GM18505 (cell line): ENCODE measurements at regions not wholly inside any gene's neighbourhood (a gene's known extent, or its start where the extent isn't known, plus 50 kb on each side); places are given as distances from the start of the nearest gene placed in this dataset.
A peak's percentile ranks its signal among the peaks of the same experiment; 100 is the strongest.

ENCODE experiments used
- ATAC-seq: cut with Tn5 transposase; IDR thresholded peaks from one replicate; pipeline ENCODE4 v1.9.1; 2021; ENCODE audit not compliant: unreplicated experiment
- POLR2A ChIP-seq: IDR thresholded peaks from 4 replicates; pipeline ENCODE4 v1.6.1; 2011; ENCODE audit warnings: borderline replicate concordance; ENCODE audit not compliant: insufficient read depth, insufficient read length; ENCODE audit errors: extremely low read depth

DNA sequence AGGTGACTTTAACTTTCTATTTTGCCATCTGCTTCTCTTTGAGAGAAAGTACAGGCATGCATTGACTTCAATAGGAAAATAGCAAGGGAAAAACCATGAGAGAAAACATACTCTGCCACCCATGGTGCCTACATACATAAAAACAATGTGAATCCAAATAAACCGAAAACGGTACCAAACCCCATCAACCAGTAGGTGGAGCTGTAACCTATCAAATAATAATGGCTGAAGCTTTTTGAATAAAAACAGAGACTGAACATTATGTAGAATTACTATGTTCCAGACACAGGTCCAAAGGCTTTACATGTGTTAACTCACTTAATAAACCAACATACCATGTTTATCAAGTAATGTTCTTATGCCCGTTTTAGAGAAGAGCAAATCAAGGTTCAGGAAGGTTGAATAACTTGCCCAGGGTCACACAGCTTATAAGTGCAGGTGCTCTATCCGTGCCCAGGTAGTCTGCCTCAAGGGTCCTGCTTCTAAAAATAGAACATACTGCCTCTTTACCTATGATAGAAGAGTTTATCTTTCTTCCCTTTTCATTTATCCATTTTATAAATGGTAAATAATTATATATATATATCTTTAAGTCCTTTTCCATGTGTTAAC is 293.9 kb upstream of the SYT4 start:
- ATAC-seq = no peak
- no peak for TF ChIP-seq POLR2A

DNA sequence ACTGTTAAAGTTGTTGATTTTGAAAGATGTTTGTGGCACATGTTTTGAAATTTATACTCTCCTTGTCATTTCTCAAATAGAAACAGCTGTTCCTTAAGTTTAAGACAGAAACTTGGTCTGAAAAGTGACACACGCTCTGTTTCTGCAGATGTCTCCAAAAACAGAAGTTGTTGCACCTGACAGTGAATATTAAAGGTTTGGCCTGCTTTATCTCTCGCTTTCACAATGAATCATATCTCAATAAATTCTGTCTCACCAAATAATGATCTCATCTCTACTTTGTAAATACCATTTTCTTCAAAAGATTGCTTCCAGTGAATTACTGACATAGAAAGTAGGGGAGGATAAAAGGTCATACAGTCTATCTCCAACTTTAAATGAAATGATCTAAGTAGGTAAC is 294.9 kb upstream of the SYT4 start:
- no peak for TF ChIP-seq POLR2A
- ATAC-seq = peak; percentile 71

DNA sequence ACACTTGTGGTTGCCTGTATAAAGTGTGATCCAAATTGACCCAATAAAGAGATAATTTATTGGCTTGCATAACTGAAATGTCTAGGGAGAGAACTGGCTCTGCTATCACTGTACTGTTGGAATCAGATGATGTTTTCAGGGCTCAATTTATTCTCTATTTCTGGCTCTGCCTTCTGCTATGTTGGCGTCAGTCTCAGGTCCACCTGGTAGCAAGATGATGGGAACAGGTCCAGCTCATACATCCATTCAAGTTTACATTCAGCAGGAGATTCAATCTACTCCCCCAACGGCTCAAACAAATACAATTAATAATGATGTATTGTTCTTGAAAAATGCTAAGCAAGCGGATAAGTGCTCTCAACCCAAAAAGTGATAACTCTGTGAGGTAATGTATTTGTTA is 297.7 kb upstream of the SYT4 start:
- TF ChIP-seq POLR2A = no peak
- no peak for ATAC-seq

DNA sequence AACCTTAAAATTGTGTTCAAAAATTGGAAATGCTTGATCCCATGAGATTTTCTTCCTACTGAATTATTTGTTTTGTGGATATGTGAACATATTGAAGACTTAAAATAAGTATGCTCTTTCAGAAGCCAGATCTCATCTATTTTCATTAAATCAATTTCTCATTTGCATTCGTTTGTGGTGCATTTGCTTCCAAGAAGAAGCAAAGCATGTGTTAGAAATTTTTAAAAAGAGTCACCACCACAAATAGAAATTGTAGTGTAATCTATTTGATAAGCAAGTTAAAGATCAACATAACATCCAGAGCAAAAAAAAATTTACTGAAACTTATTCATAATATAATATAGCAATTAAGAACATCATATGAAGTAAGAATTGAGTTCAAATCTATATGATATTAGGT is 300.9 kb upstream of the SYT4 start:
- TF ChIP-seq POLR2A = no peak
- ATAC-seq = no peak

DNA sequence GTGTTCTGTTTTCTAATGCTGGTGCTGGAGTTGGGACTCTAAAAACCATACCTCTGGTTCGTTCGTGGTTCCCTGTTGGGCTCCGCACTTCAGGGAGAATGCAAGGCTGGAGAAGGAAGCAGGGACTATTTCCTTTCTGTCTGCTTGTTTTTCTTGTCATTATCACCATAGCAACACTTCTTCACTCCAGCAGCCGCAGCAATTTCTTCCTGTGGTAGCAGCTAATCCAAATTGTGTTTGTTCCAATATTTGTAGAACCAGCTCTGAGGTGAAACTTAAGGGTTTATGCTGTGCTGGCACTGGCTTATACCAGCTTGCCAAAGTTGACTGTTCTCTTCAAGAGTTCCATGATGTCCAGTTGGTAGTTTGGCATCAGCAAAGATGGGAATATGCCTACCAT is 301.4 kb upstream of the SYT4 start:
- no peak for TF ChIP-seq POLR2A
- no peak for ATAC-seq

DNA sequence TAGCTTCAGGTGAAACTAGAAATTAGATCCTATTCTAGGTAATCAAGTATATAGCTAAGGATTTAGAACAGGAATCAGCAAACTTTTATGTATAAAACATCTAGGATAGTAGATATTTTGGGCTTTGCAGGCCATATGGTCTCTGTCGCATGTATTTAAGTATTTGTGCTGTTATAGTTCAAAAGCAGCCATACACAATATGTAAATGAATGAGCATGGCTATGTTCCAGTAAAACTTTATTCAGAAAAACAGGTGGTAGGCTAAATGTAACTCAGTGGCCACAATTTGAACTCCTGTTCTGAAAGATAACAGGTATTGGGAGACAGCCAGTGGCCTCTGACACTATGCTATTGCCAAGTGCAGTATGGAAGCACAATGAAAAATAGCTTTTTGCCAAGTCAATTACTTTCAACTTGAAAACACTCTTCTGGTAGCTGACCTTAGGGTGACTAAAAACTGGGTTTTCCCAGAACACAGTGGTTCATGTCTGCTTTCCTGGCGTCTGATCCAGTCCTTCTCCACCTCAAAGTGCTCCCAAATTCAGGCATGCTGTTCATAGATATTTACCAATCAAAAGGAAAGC is 304.7 kb upstream of the SYT4 start:
- ATAC-seq = no peak
- TF ChIP-seq POLR2A = no peak

DNA sequence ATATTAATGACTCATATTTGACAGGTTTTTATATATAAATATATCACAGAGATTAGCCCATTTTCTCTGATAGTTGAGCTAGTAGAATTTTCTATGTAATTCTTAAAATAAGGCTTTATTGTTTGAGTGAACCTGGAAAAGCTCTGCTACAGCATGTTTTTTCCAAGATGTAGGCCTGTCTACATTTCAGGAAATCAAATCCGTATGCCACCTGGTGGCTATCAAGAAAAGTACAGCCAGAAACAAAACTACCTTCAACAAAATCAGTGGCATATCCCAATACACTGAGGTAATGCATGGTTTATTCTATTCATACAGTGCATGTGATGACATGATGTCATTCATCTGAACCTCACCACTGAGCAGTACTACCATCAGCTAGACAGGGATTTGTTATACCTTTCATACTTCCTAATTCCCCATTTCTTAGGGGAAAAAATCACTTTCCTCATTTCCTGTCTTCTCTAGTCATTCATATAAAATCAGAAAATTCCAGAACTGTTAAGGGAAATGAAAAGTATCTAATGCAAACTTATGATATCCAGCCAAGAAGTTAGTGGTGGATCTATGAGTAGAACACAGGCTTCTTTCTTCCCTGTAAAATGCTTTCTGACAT is 310.4 kb upstream of the SYT4 start:
- peak; percentile 73 for ATAC-seq

DNA sequence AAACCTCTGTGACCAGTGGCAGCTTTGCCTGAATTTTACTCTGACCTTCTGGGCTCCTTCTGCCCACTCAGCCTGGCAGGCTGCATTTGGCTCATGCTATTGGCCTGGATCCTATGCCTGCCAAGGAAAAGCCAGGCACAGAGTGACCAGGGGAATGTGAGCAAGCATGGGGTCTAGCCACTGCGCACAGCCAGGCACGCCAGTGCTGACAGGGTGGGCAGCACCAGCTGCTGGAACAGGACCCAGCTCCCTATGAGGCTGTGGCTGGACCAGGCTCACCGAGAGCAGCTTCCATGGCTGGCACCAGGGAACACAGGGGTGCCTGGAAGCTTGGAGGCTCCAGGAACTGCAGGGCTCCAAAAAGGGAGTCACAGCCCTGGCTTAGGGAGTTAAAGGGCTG is 311.5 kb upstream of the SYT4 start:
- no peak for TF ChIP-seq POLR2A
- ATAC-seq = no peak

More for the DNA sequence above, 310.4 kb upstream of the SYT4 start:
- TF ChIP-seq POLR2A = no peak

DNA sequence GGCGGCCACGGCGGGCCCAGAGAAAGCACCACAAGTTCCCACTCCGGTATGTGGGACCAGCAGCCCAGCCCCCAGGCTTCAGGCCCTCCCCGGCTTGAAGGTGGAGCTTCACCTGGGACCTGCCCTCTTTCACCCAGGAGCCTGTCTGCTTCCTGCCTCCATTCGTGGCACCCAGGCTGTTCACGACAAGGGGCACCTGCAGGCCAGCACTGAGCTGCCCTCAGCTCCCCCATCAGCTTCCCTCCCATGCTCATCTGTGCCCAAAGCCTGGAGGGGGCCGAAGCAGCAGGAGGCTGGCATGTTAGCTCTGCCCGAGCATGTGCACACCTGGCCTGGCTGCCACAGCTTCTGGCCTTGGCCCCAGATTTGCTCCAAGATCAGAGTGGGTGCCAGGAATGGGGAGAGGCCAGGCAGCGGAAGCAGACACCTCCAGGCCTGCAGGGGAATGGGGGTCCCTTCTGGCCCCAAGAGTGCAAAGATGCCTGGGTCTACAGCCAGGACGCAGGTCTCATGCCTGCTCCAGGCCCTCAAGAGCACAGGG is 312.4 kb upstream of the SYT4 start:
- no peak for ATAC-seq
- TF ChIP-seq POLR2A = no peak

DNA sequence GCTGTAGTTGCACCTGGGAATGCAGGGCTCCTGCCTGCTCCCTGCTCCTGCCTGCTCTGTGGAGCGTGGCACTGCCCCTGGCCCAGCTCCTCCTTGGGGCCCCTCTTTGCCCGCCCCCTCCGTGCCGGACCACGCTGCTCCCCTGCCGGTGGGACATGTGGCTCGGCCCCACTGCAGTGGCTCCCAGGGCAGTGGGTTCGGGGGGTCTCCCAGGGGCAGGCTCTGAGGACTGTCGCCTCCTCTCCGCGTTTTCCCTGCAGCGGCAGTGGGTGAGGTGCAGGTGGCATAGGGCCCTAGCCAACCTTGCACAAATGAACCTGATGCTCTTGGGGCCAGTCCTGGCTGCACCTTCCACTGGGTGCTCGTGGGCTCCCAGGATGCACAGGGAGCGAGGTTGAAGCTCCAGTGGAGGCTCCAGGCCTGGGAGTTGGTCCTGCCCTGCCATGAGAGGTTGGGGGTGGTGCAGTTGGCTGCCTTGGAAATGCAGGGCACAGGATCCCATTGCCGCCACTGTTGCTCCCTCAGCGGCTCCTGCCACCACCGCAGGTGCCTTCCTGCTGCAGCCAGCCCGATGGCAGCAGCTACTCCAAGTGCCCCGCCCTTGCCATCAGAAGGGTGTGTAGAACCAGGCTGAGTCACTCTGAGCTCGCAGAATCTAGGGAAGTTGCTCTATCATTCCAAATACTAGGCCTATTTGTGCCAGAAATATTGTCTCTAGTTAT is 313.1 kb upstream of the SYT4 start:
- ATAC-seq = no peak

DNA sequence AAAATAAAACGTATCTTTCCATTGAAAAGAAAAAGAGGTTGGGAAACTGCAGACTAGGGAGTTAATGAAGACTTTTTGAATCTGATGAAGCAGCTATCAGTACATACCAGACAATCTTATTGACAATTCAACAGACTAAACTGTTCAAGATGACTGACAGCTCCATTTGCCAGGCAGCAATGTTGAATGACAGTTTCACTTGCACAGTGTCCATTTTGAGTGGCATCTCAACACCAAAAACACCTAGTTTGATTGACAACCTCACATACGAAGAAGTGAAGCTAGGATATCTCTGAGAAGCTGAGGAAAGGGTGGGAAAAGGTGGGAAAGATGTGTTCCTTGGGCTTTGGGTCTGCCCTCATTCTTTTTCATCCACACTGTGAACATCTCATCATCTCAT is 315.0 kb upstream of the SYT4 start:
- TF ChIP-seq POLR2A = no peak
- ATAC-seq = no peak

More for the DNA sequence above, 313.1 kb upstream of the SYT4 start:
- TF ChIP-seq POLR2A = no peak

DNA sequence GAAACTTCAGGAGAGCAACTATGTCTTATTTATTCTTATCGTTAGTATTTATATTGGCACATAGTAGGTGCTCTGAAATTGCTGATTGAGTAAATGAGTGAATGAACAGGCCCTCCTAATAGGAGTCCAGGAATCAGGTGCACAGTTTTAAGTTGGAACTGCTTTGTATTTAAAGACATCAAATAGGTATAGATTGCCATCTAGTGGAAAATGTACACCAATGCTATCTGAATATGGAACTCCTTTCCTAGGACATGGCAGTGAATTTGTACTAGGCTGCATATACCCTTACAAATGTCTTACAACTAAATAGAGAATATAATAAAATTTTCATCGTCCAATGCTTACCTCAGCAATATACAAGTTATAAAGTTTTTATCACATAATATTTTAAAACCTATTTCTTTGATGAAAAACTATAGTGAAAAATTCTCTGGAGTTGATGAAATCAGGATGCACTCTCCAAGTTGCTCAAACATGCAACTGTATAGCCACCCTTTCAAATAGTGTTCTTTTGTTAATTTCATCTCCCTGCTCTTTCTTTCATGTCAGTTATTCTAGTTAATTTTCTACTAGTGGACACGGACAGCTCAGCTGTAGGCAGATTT is 318.9 kb upstream of the SYT4 start:
- peak; percentile 76 for ATAC-seq
- no peak for TF ChIP-seq POLR2A

DNA sequence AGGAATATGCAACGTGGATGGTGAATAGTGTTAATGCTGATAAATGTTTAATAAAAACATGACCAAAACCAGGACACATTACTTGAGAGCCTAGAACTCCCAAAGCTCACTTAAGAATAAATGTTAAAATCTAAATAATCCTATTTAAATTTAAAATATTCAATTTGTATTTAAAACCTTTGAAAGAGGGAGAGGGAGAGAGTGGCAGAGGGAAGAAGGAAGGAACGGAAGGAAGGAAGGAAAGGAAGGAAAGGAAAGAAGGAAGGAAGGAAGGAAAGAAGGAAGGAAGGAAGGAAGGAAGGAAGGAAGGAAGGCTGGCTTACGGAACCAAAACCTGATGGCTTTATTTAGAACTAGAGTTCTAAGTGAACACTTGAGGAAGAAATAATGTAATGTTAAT is 324.1 kb upstream of the SYT4 start:
- no peak for TF ChIP-seq POLR2A
- ATAC-seq = no peak
